KMS-11 (cell line): ENCODE measurements at regions not wholly inside any gene's neighbourhood (a gene's known extent, or its start where the extent isn't known, plus 50 kb on each side); places are given as distances from the start of the nearest gene placed in this dataset.

Experiments used
- H2AFZ ChIP-seq: fragments of 200-600 bp; sonication (generic); 2 replicates; pipeline ENCODE4 v1.6.1; 2016; ENCODE audit warnings: antibody characterized with exemption, mixed run types, low read depth
- H3K27ac ChIP-seq: fragments of 200-600 bp; sonication (generic); 2 replicates; pipeline ENCODE4 v1.6.1; 2016; ENCODE audit warnings: mild to moderate bottlenecking, mixed run types
- H3K27me3 ChIP-seq: fragments of 200-600 bp; sonication (generic); 2 replicates; pipeline ENCODE4 v1.6.1; 2017; ENCODE audit warnings: mild to moderate bottlenecking, low read depth, mixed run types, moderate library complexity; ENCODE audit not compliant: insufficient read depth
- H3K36me3 ChIP-seq: fragments of 200-600 bp; sonication (generic); 2 replicates; pipeline ENCODE4 v1.6.1; 2017; ENCODE audit warnings: mild to moderate bottlenecking, mixed run types; ENCODE audit not compliant: insufficient read depth
- H3K4me1 ChIP-seq: fragments of 200-600 bp; sonication (generic); 2 replicates; pipeline ENCODE4 v1.6.1; 2016; ENCODE audit warnings: mild to moderate bottlenecking, low read depth, mixed run types; ENCODE audit not compliant: poor library complexity, severe bottlenecking
- H3K4me2 ChIP-seq: fragments of 200-600 bp; sonication (generic); 2 replicates; pipeline ENCODE4 v1.7.0; 2016; ENCODE audit warnings: mild to moderate bottlenecking, mixed run types
- H3K4me3 ChIP-seq: fragments of 200-600 bp; sonication (generic); IDR thresholded peaks from 2 replicates; pipeline ENCODE4 v1.6.1; 2017; ENCODE audit warnings: low read depth, low read length, mixed read lengths; ENCODE audit not compliant: insufficient read depth
- H3K79me2 ChIP-seq: fragments of 200-600 bp; sonication (generic); 2 replicates; pipeline ENCODE4 v1.6.1; 2016; ENCODE audit warnings: low read depth, mixed run types; ENCODE audit not compliant: insufficient read depth
- H3K9ac ChIP-seq: fragments of 200-600 bp; sonication (generic); 2 replicates; pipeline ENCODE4 v1.6.1; 2016; ENCODE audit warnings: mild to moderate bottlenecking, mixed run types
- H4K20me1 ChIP-seq: fragments of 200-600 bp; sonication (generic); 2 replicates; pipeline ENCODE4 v1.6.1; 2016; ENCODE audit warnings: mild to moderate bottlenecking, mixed run types; ENCODE audit not compliant: insufficient read depth
- TF ChIP-seq, protein P1 (sequence below): fragments of 200-600 bp; sonication (generic); conservative IDR thresholded peaks from 2 replicates; pipeline ENCODE4 v1.6.1; 2017; ENCODE audit warnings: low read depth, mild to moderate bottlenecking, antibody characterized with exemption, low read length, moderate library complexity, mixed read lengths

DNA sequence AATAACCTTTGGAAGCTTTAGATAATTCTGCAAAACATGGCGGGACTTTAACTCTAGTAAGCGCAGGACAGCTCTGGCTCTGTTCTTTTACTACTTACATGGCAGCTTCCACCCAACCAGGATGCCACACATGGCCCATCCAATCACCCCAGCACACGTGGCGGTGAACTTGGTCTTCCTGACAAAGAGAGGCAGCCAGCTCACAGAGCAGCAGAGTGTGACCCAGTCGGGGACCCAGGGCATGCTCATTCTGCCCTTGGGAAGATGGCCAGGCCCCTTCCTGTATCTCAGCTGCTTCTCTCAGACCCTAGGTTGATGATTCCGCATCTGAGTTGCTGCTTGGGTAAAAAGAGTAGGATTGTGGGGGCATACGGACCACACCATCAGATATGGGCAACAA, 172.1 kb downstream of the USP12 start:
- Histone ChIP-seq H3K36me3 (no peaks in the 10 kb centered on the region), H4K20me1 (no peaks in the 10 kb centered on the region), H3K4me3 (no peak overlapping the region), H3K27me3 (no peaks in the 10 kb centered on the region), H3K9ac (no peak overlapping the region), H3K27ac (no peak overlapping the region), H3K4me2 (no peak overlapping the region), H3K4me1 (no peaks in the 10 kb centered on the region), H3K79me2 (no peaks in the 10 kb centered on the region), H2AFZ (no peak overlapping the region)
- TF ChIP-seq, protein P1, sequence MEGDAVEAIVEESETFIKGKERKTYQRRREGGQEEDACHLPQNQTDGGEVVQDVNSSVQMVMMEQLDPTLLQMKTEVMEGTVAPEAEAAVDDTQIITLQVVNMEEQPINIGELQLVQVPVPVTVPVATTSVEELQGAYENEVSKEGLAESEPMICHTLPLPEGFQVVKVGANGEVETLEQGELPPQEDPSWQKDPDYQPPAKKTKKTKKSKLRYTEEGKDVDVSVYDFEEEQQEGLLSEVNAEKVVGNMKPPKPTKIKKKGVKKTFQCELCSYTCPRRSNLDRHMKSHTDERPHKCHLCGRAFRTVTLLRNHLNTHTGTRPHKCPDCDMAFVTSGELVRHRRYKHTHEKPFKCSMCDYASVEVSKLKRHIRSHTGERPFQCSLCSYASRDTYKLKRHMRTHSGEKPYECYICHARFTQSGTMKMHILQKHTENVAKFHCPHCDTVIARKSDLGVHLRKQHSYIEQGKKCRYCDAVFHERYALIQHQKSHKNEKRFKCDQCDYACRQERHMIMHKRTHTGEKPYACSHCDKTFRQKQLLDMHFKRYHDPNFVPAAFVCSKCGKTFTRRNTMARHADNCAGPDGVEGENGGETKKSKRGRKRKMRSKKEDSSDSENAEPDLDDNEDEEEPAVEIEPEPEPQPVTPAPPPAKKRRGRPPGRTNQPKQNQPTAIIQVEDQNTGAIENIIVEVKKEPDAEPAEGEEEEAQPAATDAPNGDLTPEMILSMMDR, result no peak

DNA sequence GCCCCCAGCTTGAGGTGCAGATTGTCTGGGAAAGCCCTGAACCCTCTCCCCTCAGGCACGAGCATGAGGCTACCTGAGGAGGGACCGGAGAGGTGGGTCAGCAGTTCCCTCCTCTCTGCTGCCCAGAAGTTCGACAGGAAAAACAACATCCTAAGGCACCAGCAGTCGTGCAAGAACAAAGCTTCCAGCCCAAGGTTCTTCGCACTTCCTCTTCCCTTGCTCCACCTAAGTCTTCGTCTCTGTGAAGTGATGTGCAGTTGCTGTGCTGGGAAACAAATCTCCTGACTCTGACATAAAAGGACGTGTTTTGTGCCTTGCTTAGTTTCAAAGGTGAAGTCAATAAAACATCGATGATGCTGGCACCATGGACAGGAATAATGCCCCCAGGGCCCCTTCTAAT, 173.3 kb downstream of the USP12 start:
- Histone ChIP-seq H3K27ac (no peak overlapping the region), H2AFZ (no peak overlapping the region), H3K4me2 (no peak overlapping the region)

DNA sequence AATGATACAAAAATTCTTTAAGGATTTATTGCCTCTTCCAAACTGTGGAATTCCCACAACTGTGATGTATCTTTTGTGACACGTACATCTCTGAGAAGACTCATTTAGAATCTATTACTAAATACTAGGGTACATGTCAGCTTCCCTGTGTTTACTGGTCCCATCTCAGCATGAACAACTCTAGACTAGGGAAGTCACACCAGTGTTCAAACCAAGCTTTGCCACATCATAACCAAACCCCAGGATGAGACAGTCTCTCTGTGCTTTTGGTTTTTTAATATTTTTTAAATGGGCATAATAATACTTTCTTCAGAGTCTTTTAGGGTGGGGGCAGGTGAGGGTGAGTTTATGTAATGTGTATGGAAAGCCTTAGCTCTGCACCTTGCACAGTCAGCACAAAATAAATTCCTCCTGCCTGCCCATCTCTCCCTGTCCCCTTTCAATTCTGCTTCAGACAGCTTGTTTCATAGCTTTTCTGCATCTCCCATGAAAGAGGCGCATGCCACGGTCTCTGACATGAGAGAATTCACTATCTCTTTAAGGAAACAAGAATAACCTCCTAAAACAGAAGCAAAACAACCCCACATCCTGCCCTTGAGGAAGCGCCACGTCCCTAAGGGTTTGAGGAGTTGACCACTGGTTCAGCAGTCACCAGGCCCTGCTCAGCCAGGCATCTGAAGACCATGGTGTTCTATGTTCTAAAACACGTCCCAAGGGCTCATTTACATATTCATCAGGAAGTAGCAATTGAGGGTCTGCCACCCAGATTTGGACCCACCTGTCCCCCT, 174.5 kb downstream of the USP12 start:
- Histone ChIP-seq H3K4me1 (no peaks in the 10 kb centered on the region), H3K9ac (no peak overlapping the region), H3K36me3 (no peaks in the 10 kb centered on the region), H3K4me3 (no peak overlapping the region), H3K79me2 (no peaks in the 10 kb centered on the region), H2AFZ (no peak overlapping the region), H3K4me2 (no peak overlapping the region), H4K20me1 (no peaks in the 10 kb centered on the region), H3K27me3 (no peaks in the 10 kb centered on the region), H3K27ac (no peak overlapping the region)
- TF ChIP-seq, protein P1, result no peak

More for the DNA sequence above, 173.3 kb downstream of the USP12 start:
- no peaks in the 10 kb centered on the region for H4K20me1 ChIP-seq
- H3K9ac ChIP-seq, result no peak overlapping the region
- TF ChIP-seq, protein P1, result no peak
- H3K36me3 ChIP-seq, result no peaks in the 10 kb centered on the region
- H3K79me2 ChIP-seq, result no peaks in the 10 kb centered on the region
- no peaks in the 10 kb centered on the region for H3K4me1 ChIP-seq
- H3K4me3 ChIP-seq, result no peak overlapping the region
- no peaks in the 10 kb centered on the region for H3K27me3 ChIP-seq

DNA sequence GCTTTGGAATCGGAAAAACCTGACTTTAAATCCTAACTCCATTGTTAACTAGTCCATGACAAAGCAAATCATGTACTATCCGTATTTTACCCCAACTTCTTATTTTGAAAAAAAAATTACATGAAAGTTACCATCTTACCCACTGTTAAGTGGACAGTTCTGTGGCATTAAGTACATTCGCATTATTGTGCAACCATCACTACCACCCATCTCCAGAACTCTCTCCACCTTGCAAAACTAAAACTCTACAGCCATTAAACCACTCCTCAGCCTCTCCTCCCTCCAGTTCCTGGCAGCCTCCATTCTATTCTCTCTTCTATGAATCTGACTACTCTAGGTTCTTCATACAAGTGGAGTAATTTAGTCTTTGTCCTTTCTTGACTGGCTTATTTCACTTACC, 176.5 kb downstream of the USP12 start:
- no peaks in the 10 kb centered on the region for H3K27me3 ChIP-seq
- TF ChIP-seq, protein P1, result no peak

More for the DNA sequence above, 176.5 kb downstream of the USP12 start:
- Histone ChIP-seq H3K4me3 (no peak overlapping the region), H3K36me3 (no peaks in the 10 kb centered on the region), H3K27ac (no peak overlapping the region), H3K79me2 (no peaks in the 10 kb centered on the region), H3K4me1 (no peaks in the 10 kb centered on the region), H2AFZ (no peak overlapping the region), H3K4me2 (no peak overlapping the region), H4K20me1 (no peaks in the 10 kb centered on the region), H3K9ac (no peak overlapping the region)
